ENCODE measurements at regions not wholly inside any gene's neighbourhood (a gene's known extent, or its start where the extent isn't known, plus 50 kb on each side); places are given as distances from the start of the nearest gene placed in this dataset.

- no peaks in the 10 kb centered on the region for H3K36me3 ChIP-seq (ENCODE audit: insufficient read depth)
- H3K9me3 Mint-ChIP-seq = peaks cover 15% of the 10 kb centered on the region
- no peak overlapping the region for H3K4me3 Mint-ChIP-seq
- H3K4me3 ChIP-seq = no peak overlapping the region
- H3K27ac ChIP-seq (ENCODE audit: low read depth) = no peak overlapping the region
- no peaks in the 10 kb centered on the region for H4K20me1 ChIP-seq (replicated peaks; ENCODE audit: insufficient read depth)
- H3K4me2 ChIP-seq = no peak overlapping the region
- no peaks in the 10 kb centered on the region for H3K4me1 ChIP-seq (ENCODE audit: insufficient read depth)
- H3K36me3 Mint-ChIP-seq (ENCODE audit: low read depth) = peaks cover 15% of the 10 kb centered on the region
- no peak overlapping the region for H3K27ac Mint-ChIP-seq
- ATAC-seq (no peak), DNase-seq (ENCODE audit: low spot score) (no peak)
- H2AFZ ChIP-seq = no peak overlapping the region
- H3K4me1 Mint-ChIP-seq = no peaks in the 10 kb centered on the region
- H3K27me3 ChIP-seq (ENCODE audit: insufficient read depth) = no peaks in the 10 kb centered on the region
- H3F3A ChIP-seq (replicated peaks; ENCODE audit: low read depth) = no peaks in the 10 kb centered on the region
- peaks cover 25% of the 10 kb centered on the region for H3K9me2 ChIP-seq (ENCODE audit: insufficient read depth)
- TF ChIP-seq ZNF462 (CRISPR knock-in tag; IDR thresholded peaks at IDR 0.05) (no peak), JUNB (IDR thresholded peaks at IDR 0.05; ENCODE audit: unreplicated experiment) (no peak), STAT1 (IDR thresholded peaks at IDR 0.05; ENCODE audit: unreplicated experiment) (no peak), ETS1 (IDR thresholded peaks at IDR 0.05) (no peak), EZH2phosphoT487 (IDR thresholded peaks at IDR 0.05; ENCODE audit: unreplicated experiment) (no peak), CTCF (conservative IDR thresholded peaks at IDR 0.05; ENCODE audit: low read depth in 2 of 2) (no peak), ZNF331 (CRISPR knock-in tag; IDR thresholded peaks at IDR 0.05; ENCODE audit: low read depth) (no peak), POLR2AphosphoS5 (IDR thresholded peaks at IDR 0.05; ENCODE audit: low read depth) (no peak), CREB1 (CRISPR knock-in tag; IDR thresholded peaks at IDR 0.05; ENCODE audit: low read depth) (no peak), NANOG (IDR thresholded peaks at IDR 0.05; ENCODE audit: borderline replicate concordance) (no peak), EZH2 (IDR thresholded peaks at IDR 0.05; ENCODE audit: low read depth, unreplicated experiment) (no peak), ZNF114 (CRISPR knock-in tag; IDR thresholded peaks at IDR 0.05) (no peak), REST (IDR thresholded peaks at IDR 0.05; ENCODE audit: unreplicated experiment) (no peak)
- no peaks in the 10 kb centered on the region for H3K79me2 ChIP-seq (replicated peaks; ENCODE audit: insufficient read depth)
- H3K27me3 Mint-ChIP-seq (ENCODE audit: insufficient read depth, low read depth, poor library complexity) = no peaks in the 10 kb centered on the region
Measured at GRCh38 chr2:145416640-145417039, 896.7 kb upstream of the ZEB2 start.

Data from GM23338 (cell line).